Mesothelial cell of epicardium (in vitro differentiated cells): ENCODE measurements at regions not wholly inside any gene's neighbourhood (a gene's known extent, or its start where the extent isn't known, plus 50 kb on each side); places are given as distances from the start of the nearest gene placed in this dataset.

Source experiments
- DNase-seq, 2 experiments: peaks; one replicate each; pipeline ENCODE4 v3.0.0; 2021; ENCODE audit warnings: low spot score in 2 of 2; ENCODE audit not compliant: unreplicated experiment in 2 of 2
- H3K27ac Mint-ChIP-seq: 2 replicates; pipeline ENCODE4 v1.8.0; 2021; ENCODE audit warnings: mixed read lengths
- H3K27me3 Mint-ChIP-seq: 2 replicates; pipeline ENCODE4 v1.8.0; 2021; ENCODE audit warnings: low read depth, mixed read lengths
- H3K36me3 Mint-ChIP-seq: 2 replicates; pipeline ENCODE4 v1.8.0; 2021; ENCODE audit warnings: mixed read lengths
- H3K4me1 Mint-ChIP-seq: 2 replicates; pipeline ENCODE4 v1.8.0; 2021; ENCODE audit warnings: mixed read lengths
- H3K4me3 Mint-ChIP-seq: 2 replicates; pipeline ENCODE4 v1.8.0; 2021; ENCODE audit warnings: mild to moderate bottlenecking, moderate library complexity, mixed read lengths
- H3K9me3 Mint-ChIP-seq: 2 replicates; pipeline ENCODE4 v1.8.0; 2021; ENCODE audit warnings: mixed read lengths
- TF ChIP-seq, protein P1 (sequence below): fragments of 200-600 bp; sonication (generic); IDR thresholded peaks from one replicate; pipeline ENCODE4 v1.5.0; 2021; ENCODE audit warnings: antibody characterized with exemption; ENCODE audit not compliant: unreplicated experiment

DNA sequence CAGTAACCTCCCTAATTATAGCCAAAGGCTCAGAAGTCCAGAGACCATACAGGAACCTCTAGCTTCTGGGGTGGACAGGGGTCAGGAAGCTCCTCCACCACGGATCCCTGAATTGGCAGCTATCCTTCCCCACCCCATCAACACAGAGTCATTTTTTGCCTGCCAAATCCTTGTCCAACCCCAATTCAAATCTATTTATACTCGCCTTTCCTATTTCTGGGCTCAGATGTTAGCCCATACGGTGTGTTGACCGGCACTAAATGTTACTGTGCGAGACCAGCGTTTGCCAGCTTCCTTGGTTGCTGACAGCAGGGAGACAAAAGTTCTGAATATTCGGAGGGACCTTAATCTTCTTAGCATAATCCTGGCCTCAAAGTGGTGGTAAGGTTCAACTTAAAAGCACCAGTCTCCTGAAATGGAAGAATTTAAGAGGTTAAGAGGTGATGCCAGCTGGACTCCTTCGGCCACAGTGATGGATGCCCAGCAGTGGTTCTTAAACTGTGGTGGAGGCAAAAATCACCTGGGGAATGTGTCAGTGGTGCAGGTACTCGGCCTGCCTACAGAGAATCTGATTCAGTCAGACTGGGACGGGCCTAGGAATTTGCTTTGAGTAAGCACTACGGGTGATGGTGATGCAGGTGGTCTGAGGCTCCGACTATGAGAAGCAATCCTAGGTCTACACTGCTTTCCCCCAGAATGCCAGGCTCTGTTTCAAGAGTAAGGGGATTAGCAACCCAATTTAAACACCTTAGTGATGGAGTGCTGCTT lies 204.8 kb upstream of the MEF2C start:
- H3K9me3 Mint-ChIP-seq = no peaks in the 10 kb centered on the region
- H3K4me1 Mint-ChIP-seq = no peaks in the 10 kb centered on the region
- TF ChIP-seq, protein P1, sequence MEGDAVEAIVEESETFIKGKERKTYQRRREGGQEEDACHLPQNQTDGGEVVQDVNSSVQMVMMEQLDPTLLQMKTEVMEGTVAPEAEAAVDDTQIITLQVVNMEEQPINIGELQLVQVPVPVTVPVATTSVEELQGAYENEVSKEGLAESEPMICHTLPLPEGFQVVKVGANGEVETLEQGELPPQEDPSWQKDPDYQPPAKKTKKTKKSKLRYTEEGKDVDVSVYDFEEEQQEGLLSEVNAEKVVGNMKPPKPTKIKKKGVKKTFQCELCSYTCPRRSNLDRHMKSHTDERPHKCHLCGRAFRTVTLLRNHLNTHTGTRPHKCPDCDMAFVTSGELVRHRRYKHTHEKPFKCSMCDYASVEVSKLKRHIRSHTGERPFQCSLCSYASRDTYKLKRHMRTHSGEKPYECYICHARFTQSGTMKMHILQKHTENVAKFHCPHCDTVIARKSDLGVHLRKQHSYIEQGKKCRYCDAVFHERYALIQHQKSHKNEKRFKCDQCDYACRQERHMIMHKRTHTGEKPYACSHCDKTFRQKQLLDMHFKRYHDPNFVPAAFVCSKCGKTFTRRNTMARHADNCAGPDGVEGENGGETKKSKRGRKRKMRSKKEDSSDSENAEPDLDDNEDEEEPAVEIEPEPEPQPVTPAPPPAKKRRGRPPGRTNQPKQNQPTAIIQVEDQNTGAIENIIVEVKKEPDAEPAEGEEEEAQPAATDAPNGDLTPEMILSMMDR = no peak
- H3K27ac Mint-ChIP-seq = no peak overlapping the region
- no peak overlapping the region for H3K4me3 Mint-ChIP-seq
- H3K36me3 Mint-ChIP-seq = no peaks in the 10 kb centered on the region
- no peaks in the 10 kb centered on the region for H3K27me3 Mint-ChIP-seq
- DNase-seq = no peak

DNA sequence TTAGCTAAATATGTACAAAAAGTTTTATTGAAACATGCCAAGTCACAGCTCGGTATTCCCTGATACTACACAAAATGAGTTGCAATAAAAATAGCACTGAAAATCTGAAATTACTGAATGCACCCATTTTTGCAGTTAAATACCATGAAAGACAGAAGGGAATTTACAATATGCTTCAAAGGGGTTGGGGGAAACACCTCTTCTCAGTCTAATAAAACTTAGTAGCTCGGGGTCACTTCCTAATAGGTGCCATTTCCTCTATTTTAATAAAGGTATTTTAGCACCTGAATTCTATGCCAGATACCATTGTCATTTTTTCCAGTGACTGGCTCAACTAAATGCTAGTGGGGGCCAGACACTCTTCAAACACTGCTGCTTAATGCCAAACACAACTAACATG lies 204.1 kb upstream of the MEF2C start:
- no peak for DNase-seq
- H3K36me3 Mint-ChIP-seq = no peaks in the 10 kb centered on the region
- no peak overlapping the region for H3K27ac Mint-ChIP-seq
- TF ChIP-seq, protein P1 = no peak
- H3K9me3 Mint-ChIP-seq = no peaks in the 10 kb centered on the region
- no peaks in the 10 kb centered on the region for H3K4me1 Mint-ChIP-seq
- H3K4me3 Mint-ChIP-seq = no peak overlapping the region
- no peaks in the 10 kb centered on the region for H3K27me3 Mint-ChIP-seq

DNA sequence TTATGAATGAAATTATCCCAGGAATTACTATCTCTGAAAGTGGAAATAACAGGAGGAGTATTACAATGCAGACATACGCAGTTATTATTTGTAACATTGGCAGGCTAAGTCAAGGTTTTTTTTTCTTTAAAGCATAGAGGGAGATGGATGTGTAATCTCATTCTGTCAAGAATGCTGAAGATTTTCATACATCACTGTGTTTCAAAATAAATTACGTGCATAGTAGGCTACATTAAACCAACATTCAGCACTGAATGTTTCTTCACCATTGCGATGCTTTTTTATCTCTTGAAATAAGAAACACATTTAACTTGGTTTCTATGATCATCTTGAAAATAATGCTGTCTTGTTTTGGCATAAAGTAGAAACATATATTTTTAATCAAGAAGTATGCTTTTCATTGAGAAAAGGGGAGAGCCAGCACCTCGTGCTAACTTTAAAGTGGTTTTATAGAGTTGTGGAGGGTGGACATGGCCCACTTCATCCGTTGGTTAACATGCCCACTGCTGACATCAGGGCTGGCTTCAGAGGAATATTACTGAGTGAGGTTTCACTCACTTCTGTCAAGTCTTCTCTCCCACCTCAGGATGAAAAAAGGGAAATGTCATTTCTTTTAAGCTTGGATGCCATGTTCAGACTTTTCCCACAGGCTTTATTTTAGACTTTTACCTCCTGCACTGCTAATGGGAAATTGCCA lies 203.6 kb upstream of the MEF2C start:
- no peaks in the 10 kb centered on the region for H3K9me3 Mint-ChIP-seq

DNA sequence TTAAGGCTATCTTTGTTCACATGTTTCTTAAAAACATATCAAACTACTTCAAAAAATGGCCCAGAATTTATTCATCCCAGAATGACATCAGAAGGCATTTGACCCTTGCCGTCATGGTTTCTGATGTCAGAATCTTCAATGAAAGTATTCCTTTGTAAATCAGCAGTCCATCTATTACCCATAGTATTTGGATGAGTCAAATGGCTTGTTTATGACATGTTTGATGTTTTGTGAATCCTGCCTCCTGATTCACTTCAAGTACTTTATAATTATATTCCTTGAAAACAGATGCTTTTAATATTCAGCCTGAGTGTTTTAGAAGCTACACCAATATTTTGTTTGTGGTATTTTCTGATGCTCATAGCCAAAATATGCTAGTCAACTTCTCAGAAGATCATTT lies 200.8 kb upstream of the MEF2C start:
- no peak overlapping the region for H3K4me3 Mint-ChIP-seq

More for the DNA sequence above, 203.6 kb upstream of the MEF2C start:
- TF ChIP-seq, protein P1 = no peak
- Mint-ChIP-seq H3K36me3 (no peaks in the 10 kb centered on the region), H3K27me3 (no peaks in the 10 kb centered on the region), H3K4me1 (no peaks in the 10 kb centered on the region), H3K27ac (no peak overlapping the region), H3K4me3 (no peak overlapping the region)
- no peak for DNase-seq

DNA sequence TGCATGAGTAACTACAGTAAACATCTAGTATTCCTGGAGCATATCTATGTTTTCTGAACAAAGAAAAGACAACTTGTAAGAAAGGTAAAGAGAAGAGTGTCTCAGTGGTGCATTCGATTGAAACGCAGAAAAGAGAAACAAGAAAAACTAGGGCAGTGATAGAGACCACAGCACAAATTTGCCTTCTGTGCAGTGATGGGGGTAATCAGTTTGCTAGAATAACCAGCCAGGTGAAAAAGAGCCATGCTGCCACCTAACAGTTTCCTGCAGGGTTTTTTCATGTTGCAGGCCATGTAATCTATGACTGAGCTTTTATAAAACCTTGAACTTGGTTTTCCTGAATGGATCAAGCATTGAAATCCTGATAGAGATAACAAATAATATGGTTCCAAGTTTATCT lies 198.4 kb upstream of the MEF2C start:
- Mint-ChIP-seq H3K9me3 (no peaks in the 10 kb centered on the region), H3K4me1 (no peaks in the 10 kb centered on the region), H3K27me3 (no peaks in the 10 kb centered on the region), H3K27ac (no peak overlapping the region), H3K4me3 (no peak overlapping the region), H3K36me3 (no peaks in the 10 kb centered on the region)
- no peak for DNase-seq
- TF ChIP-seq, protein P1 = no peak

More for the DNA sequence above, 200.8 kb upstream of the MEF2C start:
- TF ChIP-seq, protein P1 = no peak
- DNase-seq = no peak
- no peaks in the 10 kb centered on the region for H3K9me3 Mint-ChIP-seq
- H3K36me3 Mint-ChIP-seq = no peaks in the 10 kb centered on the region
- no peak overlapping the region for H3K27ac Mint-ChIP-seq
- no peaks in the 10 kb centered on the region for H3K27me3 Mint-ChIP-seq
- no peaks in the 10 kb centered on the region for H3K4me1 Mint-ChIP-seq
